PC-3 (cell line): ENCODE measurements at regions not wholly inside any gene's neighbourhood (a gene's known extent, or its start where the extent isn't known, plus 50 kb on each side); places are given as distances from the start of the nearest gene placed in this dataset.

Source experiments
- CTCF ChIP-seq: fragments of 300-600 bp; sonication (generic); conservative IDR thresholded peaks from 2 replicates; pipeline ENCODE4 v1.5.1; 2017; ENCODE audit warnings: antibody characterized with exemption, low read depth, mild to moderate bottlenecking, low read length
- EZH2 ChIP-seq: fragments of 300-600 bp; sonication (generic); IDR thresholded peaks from one replicate; pipeline ENCODE4 v1.6.1; 2017; ENCODE audit warnings: antibody characterized with exemption, mild to moderate bottlenecking, low read length; ENCODE audit not compliant: unreplicated experiment

- TF ChIP-seq CTCF = no peak
- no peak for TF ChIP-seq EZH2
Observed at GRCh38 chr2:23297112-23297511, 87.9 kb upstream of the KLHL29 start.
